ENCODE measurements at regions not wholly inside any gene's neighbourhood (a gene's known extent, or its start where the extent isn't known, plus 50 kb on each side); places are given as distances from the start of the nearest gene placed in this dataset.
"Not testable (repeated sequence)": the region's sequence is repeated elsewhere in the genome, so short reads cannot be mapped to it uniquely, and the experiment has no call there.

DNA sequence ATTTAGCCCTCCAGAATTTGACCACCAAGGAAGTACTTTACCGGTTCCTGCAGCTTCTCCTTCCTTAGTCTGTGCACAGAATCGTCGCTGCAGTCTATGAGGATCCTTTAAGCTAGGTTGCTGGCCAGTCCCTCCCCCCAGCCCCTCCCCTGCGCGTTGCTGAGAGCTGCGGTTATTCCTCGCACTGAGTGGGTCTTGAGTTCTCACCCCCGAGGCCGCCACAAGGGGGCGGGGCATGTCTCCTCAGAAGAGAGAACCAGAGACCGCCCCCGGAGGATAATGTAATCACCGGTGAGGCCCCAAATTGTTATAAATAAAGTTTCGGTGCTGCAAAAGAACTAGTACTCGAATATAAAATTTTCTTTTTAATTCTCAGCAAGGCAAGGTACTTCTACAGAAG is 1184.9 kb upstream of the CDH2 start:
- intact Hi-C loops (cut with micrococcal nuclease; ENCODE audit: unreplicated experiment) = no loop called here
- H3K4me1 Mint-ChIP-seq (ENCODE audit: low read depth, unreplicated experiment) = no peaks in the 10 kb centered on the region
- H3K4me3 Mint-ChIP-seq (ENCODE audit: unreplicated experiment) = no peak overlapping the region

GRCh38 chr18:29360659-29361058 is 1183.7 kb upstream of the CDH2 start:
- H3K36me3 ChIP-seq (ENCODE audit: control insufficient read depth, insufficient read depth, low read length); H3K27me3 ChIP-seq (replicated peaks; ENCODE audit: control insufficient read depth, insufficient read depth, low read length); intact Hi-C loops (cut with micrococcal nuclease; ENCODE audit: unreplicated experiment); BruUV-seq (replicated peaks); H3K4me3 Mint-ChIP-seq (ENCODE audit: unreplicated experiment); H3K36me3 Mint-ChIP-seq (ENCODE audit: insufficient read depth, unreplicated experiment); H3K4me1 Mint-ChIP-seq (ENCODE audit: low read depth, unreplicated experiment); H3K9me3 ChIP-seq; DNase-seq; CTCF ChIA-PET; H3K4me3 ChIP-seq (ENCODE audit: low read depth, low read length); H3K27me3 Mint-ChIP-seq (ENCODE audit: insufficient read depth, unreplicated experiment); POLR2A ChIA-PET; H3K9me3 Mint-ChIP-seq (ENCODE audit: unreplicated experiment); H3K27ac Mint-ChIP-seq (ENCODE audit: unreplicated experiment); H3K4me1 ChIP-seq: not testable (repeated sequence)

More for the DNA sequence above, 1184.9 kb upstream of the CDH2 start:
- peak; percentile 4 to 26 for DNase-seq
- Histone ChIP-seq H3K4me1 (no peaks in the 10 kb centered on the region), H3K36me3 (ENCODE audit: control insufficient read depth, insufficient read depth, low read length) (no peaks in the 10 kb centered on the region), H3K27me3 (replicated peaks; ENCODE audit: control insufficient read depth, insufficient read depth, low read length) (no peaks in the 10 kb centered on the region), H3K9me3 (no peaks in the 10 kb centered on the region), H3K4me3 (ENCODE audit: low read depth, low read length) (no peak overlapping the region)
- TF ChIP-seq CTCF (IDR thresholded peaks at IDR 0.05; ENCODE audit: insufficient read depth in 1 of 2, low read depth in 1 of 2, low read length in 1 of 2, severe bottlenecking in 1 of 2, unreplicated experiment in 1 of 2) = no peak
- BruUV-seq (replicated peaks) = no TSS peak
- CTCF ChIA-PET = no interaction called here
- no peaks in the 10 kb centered on the region for H3K27me3 Mint-ChIP-seq (ENCODE audit: insufficient read depth, unreplicated experiment)
- no peaks in the 10 kb centered on the region for H3K9me3 Mint-ChIP-seq (ENCODE audit: unreplicated experiment)
- POLR2A ChIA-PET = no interaction called here
- H3K27ac Mint-ChIP-seq (ENCODE audit: unreplicated experiment) = no peak overlapping the region
- no peaks in the 10 kb centered on the region for H3K36me3 Mint-ChIP-seq (ENCODE audit: insufficient read depth, unreplicated experiment)

GRCh38 chr18:29359222-29359621 is 1182.3 kb upstream of the CDH2 start:
- H3K4me3 ChIP-seq (ENCODE audit: low read depth, low read length); POLR2A ChIA-PET; H3K36me3 Mint-ChIP-seq (ENCODE audit: insufficient read depth, unreplicated experiment); H3K9me3 Mint-ChIP-seq (ENCODE audit: unreplicated experiment); H3K36me3 ChIP-seq (ENCODE audit: control insufficient read depth, insufficient read depth, low read length); BruUV-seq (replicated peaks); intact Hi-C loops (cut with micrococcal nuclease; ENCODE audit: unreplicated experiment); H3K27me3 Mint-ChIP-seq (ENCODE audit: insufficient read depth, unreplicated experiment); H3K27ac Mint-ChIP-seq (ENCODE audit: unreplicated experiment); CTCF ChIA-PET; H3K4me1 ChIP-seq; DNase-seq; H3K4me3 Mint-ChIP-seq (ENCODE audit: unreplicated experiment); H3K4me1 Mint-ChIP-seq (ENCODE audit: low read depth, unreplicated experiment); H3K27me3 ChIP-seq (replicated peaks; ENCODE audit: control insufficient read depth, insufficient read depth, low read length); H3K9me3 ChIP-seq: not testable (repeated sequence)

DNA sequence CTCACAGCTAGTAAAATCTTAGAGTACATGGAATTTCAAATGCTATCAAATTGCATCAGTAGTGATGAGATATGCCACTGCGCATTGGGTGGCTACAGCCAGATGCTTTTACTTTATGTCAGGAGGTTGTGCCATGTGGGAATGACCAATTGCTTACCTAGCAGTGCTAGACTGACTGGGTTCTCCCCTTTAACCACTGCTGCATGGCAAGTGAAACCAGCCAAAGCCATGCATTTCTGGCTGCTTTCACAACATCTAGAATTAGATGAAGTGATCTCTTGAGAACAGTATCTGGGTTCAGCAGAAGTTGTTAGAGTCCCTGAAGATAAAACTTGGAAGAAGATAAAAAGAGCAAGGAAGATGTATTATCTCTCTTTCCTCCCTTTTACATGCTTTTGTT is 1174.2 kb upstream of the CDH2 start:
- CTCF ChIA-PET = no interaction called here
- H3K4me3 ChIP-seq (ENCODE audit: low read depth, low read length) = no peak overlapping the region
- no peaks in the 10 kb centered on the region for H3K4me1 ChIP-seq
- H3K36me3 ChIP-seq (ENCODE audit: control insufficient read depth, insufficient read depth, low read length) = no peaks in the 10 kb centered on the region
- Mint-ChIP-seq H3K36me3 (ENCODE audit: insufficient read depth, unreplicated experiment) (no peaks in the 10 kb centered on the region), H3K4me1 (ENCODE audit: low read depth, unreplicated experiment) (no peaks in the 10 kb centered on the region), H3K4me3 (ENCODE audit: unreplicated experiment) (no peak overlapping the region), H3K9me3 (ENCODE audit: unreplicated experiment) (peaks cover 1% of the 10 kb centered on the region), H3K27ac (ENCODE audit: unreplicated experiment) (no peak overlapping the region), H3K27me3 (ENCODE audit: insufficient read depth, unreplicated experiment) (no peaks in the 10 kb centered on the region)
- no peaks in the 10 kb centered on the region for H3K9me3 ChIP-seq
- POLR2A ChIA-PET = no interaction called here
- intact Hi-C loops (cut with micrococcal nuclease; ENCODE audit: unreplicated experiment) = no loop called here
- H3K27me3 ChIP-seq (replicated peaks; ENCODE audit: control insufficient read depth, insufficient read depth, low read length) = no peaks in the 10 kb centered on the region
- no peak for DNase-seq
- TF ChIP-seq CTCF (IDR thresholded peaks at IDR 0.05; ENCODE audit: insufficient read depth in 1 of 2, low read depth in 1 of 2, low read length in 1 of 2, severe bottlenecking in 1 of 2, unreplicated experiment in 1 of 2) = no peak
- no TSS peak for BruUV-seq (replicated peaks)
